Astrocyte (in vitro differentiated cells and primary cell): ENCODE measurements at regions not wholly inside any gene's neighbourhood (a gene's known extent, or its start where the extent isn't known, plus 50 kb on each side); places are given as distances from the start of the nearest gene placed in this dataset.

ENCODE experiments used
- EZH2 ChIP-seq: IDR thresholded peaks from 2 replicates; pipeline ENCODE4 v1.6.1; 2012; ENCODE audit warnings: mild to moderate bottlenecking, low read length, inconsistent platforms; ENCODE audit not compliant: insufficient read depth
- TF ChIP-seq, protein P1 (sequence below): IDR thresholded peaks from 2 replicates; pipeline ENCODE4 v1.5.1; 2011; ENCODE audit warnings: low read depth, mild to moderate bottlenecking, inconsistent platforms, low read length, moderate library complexity; ENCODE audit not compliant: insufficient read depth

DNA sequence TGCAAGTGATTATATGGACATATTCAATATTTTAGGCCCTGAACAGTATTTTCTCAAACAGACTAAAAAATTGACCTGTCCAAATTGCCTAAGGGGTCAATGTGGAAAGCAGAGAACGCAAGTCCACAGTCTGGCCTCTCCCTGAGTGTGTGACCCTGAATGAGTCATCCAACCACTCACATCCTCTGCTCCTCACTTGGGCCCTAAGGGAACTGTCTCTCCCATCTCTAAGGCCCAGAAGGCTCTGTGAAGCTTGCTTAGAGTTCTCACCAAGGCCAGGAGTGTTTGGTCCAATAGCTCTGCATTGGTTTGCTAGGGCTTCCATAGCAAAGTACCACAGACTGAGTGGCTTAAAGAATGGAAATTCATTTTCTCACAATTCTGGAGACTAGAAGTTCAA, 155.1 kb downstream of the LSM5 start:
- TF ChIP-seq, protein P1, sequence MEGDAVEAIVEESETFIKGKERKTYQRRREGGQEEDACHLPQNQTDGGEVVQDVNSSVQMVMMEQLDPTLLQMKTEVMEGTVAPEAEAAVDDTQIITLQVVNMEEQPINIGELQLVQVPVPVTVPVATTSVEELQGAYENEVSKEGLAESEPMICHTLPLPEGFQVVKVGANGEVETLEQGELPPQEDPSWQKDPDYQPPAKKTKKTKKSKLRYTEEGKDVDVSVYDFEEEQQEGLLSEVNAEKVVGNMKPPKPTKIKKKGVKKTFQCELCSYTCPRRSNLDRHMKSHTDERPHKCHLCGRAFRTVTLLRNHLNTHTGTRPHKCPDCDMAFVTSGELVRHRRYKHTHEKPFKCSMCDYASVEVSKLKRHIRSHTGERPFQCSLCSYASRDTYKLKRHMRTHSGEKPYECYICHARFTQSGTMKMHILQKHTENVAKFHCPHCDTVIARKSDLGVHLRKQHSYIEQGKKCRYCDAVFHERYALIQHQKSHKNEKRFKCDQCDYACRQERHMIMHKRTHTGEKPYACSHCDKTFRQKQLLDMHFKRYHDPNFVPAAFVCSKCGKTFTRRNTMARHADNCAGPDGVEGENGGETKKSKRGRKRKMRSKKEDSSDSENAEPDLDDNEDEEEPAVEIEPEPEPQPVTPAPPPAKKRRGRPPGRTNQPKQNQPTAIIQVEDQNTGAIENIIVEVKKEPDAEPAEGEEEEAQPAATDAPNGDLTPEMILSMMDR: no peak
- TF ChIP-seq EZH2: no peak
